ENCODE measurements at regions not wholly inside any gene's neighbourhood (a gene's known extent, or its start where the extent isn't known, plus 50 kb on each side); places are given as distances from the start of the nearest gene placed in this dataset.

- DNase-seq (ENCODE audit: low spot score): no peak
- in situ Hi-C loops (cut with MboI; ENCODE audit: low sequenced_read_pairs, unreplicated experiment): no loop called here
These were observed 810.1 kb upstream of the MGAT4C start for GRCh38 chr12:87066326-87066725.

GRCh38 chr12:87059231-87059630, 803.0 kb upstream of the MGAT4C start:
- in situ Hi-C loops (cut with MboI; ENCODE audit: low sequenced_read_pairs, unreplicated experiment): no loop called here
- DNase-seq (ENCODE audit: low spot score): no peak
- TF ChIP-seq CTCF (IDR thresholded peaks at IDR 0.05; ENCODE audit: borderline replicate concordance, control extremely low read depth, extremely low read depth, insufficient read depth, missing control alignments): no peak

More at GRCh38 chr12:87066326-87066725, 810.1 kb upstream of the MGAT4C start:
- no peak for TF ChIP-seq CTCF (IDR thresholded peaks at IDR 0.05; ENCODE audit: borderline replicate concordance, control extremely low read depth, extremely low read depth, insufficient read depth, missing control alignments)

DNA sequence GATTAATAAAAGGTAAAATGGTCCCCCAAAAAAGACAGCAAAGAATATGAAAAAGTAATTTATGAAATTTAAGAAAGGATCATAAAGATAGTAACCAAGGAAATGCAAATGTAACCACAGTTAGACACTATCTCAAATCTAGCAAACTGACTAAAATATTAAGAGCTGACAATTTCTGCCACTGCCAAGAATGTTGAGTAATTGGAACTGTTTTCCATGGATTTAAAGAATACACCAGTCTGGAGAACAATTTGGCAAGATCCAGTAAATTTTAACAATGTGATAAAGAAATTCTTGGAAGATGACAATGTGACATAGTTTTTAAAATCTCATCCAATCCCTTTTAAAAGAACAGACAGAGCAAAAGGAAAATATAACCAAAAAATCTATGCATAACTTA, 798.0 kb upstream of the MGAT4C start:
- DNase-seq (ENCODE audit: low spot score): no peak
- in situ Hi-C loops (cut with MboI; ENCODE audit: low sequenced_read_pairs, unreplicated experiment): no loop called here
- no peak for TF ChIP-seq CTCF (IDR thresholded peaks at IDR 0.05; ENCODE audit: borderline replicate concordance, control extremely low read depth, extremely low read depth, insufficient read depth, missing control alignments)

- no peak for DNase-seq (ENCODE audit: low spot score)
- in situ Hi-C loops (cut with MboI; ENCODE audit: low sequenced_read_pairs, unreplicated experiment): no loop called here
These were observed 795.4 kb upstream of the MGAT4C start for GRCh38 chr12:87051621-87052020.

GRCh38 chr12:87047691-87048090, 791.5 kb upstream of the MGAT4C start:
- TF ChIP-seq CTCF (IDR thresholded peaks at IDR 0.05; ENCODE audit: borderline replicate concordance, control extremely low read depth, extremely low read depth, insufficient read depth, missing control alignments): no peak
- in situ Hi-C loops (cut with MboI; ENCODE audit: low sequenced_read_pairs, unreplicated experiment): no loop called here
- no peak for DNase-seq (ENCODE audit: low spot score)

More at GRCh38 chr12:87051621-87052020, 795.4 kb upstream of the MGAT4C start:
- TF ChIP-seq CTCF (IDR thresholded peaks at IDR 0.05; ENCODE audit: borderline replicate concordance, control extremely low read depth, extremely low read depth, insufficient read depth, missing control alignments): no peak

- no peak for TF ChIP-seq CTCF (IDR thresholded peaks at IDR 0.05; ENCODE audit: borderline replicate concordance, control extremely low read depth, extremely low read depth, insufficient read depth, missing control alignments)
- in situ Hi-C loops (cut with MboI; ENCODE audit: low sequenced_read_pairs, unreplicated experiment): no loop called here
- DNase-seq (ENCODE audit: low spot score): no peak
These were observed 783.3 kb upstream of the MGAT4C start for GRCh38 chr12:87039536-87039935.

DNA sequence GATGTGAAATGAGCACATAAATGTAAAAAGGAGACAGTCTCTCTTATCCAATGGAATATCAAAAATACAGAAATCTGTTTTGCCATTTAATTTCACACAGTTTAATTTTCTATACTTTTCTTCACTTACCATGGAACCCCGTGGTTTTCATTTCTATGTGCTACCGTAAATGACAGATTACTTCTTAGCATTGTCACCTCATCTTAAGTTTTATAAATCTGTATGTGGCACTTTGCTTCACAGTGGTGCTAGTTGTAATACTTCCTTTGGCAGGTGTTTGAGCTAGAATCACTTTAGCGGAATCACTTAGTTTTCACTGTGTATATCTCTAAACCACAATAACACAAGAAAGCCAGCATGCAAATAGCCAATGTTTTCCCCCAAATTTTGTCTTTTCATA, 781.9 kb upstream of the MGAT4C start:
- in situ Hi-C loops (cut with MboI; ENCODE audit: low sequenced_read_pairs, unreplicated experiment): no loop called here
- TF ChIP-seq CTCF (IDR thresholded peaks at IDR 0.05; ENCODE audit: borderline replicate concordance, control extremely low read depth, extremely low read depth, insufficient read depth, missing control alignments): no peak

More for the DNA sequence above, 781.9 kb upstream of the MGAT4C start:
- DNase-seq (ENCODE audit: low spot score): no peak

Measured in GM13976 (cell line).